ENCODE measurements at regions not wholly inside any gene's neighbourhood (a gene's known extent, or its start where the extent isn't known, plus 50 kb on each side); places are given as distances from the start of the nearest gene placed in this dataset.

GRCh38 chr20:60968853-60969720 is 283.0 kb upstream of the CDH4 start:
- no peak overlapping the region for H2AFZ ChIP-seq (ENCODE audit: low read depth, low read length)
- H3K27me3 ChIP-seq (ENCODE audit: insufficient read depth, low read length): no peaks in the 10 kb centered on the region
- no peaks in the 10 kb centered on the region for H3K36me3 ChIP-seq (ENCODE audit: insufficient read depth, low read length)
- FAIRE-seq (no peak), DNase-seq (ENCODE audit: low read depth) (no peak)
- no peak overlapping the region for H3K4me3 ChIP-seq (ENCODE audit: insufficient read depth, low read depth, low read length)
- no peak overlapping the region for H3K27ac ChIP-seq (ENCODE audit: low read depth, low read length)
- H3K4me2 ChIP-seq (ENCODE audit: low read length): no peak overlapping the region
- H3K79me2 ChIP-seq (ENCODE audit: insufficient read depth, low read length): no peaks in the 10 kb centered on the region
- no peaks in the 10 kb centered on the region for H4K20me1 ChIP-seq (ENCODE audit: insufficient read depth, low read length)
- no peak overlapping the region for H3K9ac ChIP-seq (ENCODE audit: low read length)
- H3K36me3 Mint-ChIP-seq (ENCODE audit: low read depth, unreplicated experiment): no peaks in the 10 kb centered on the region
- H3K9me3 ChIP-seq (ENCODE audit: insufficient read depth, low read depth, low read length): peaks cover 8% of the 10 kb centered on the region
- no peak for TF ChIP-seq CTCF (IDR thresholded peaks at IDR 0.05; ENCODE audit: insufficient read depth, low read depth, low read length)
- TF ChIP-seq EZH2 (IDR thresholded peaks at IDR 0.05; ENCODE audit: insufficient read depth, low read length): no peak
- no peaks in the 10 kb centered on the region for H3K4me1 ChIP-seq (ENCODE audit: insufficient read depth, low read length)
- H3K4me1 Mint-ChIP-seq (ENCODE audit: low read depth, unreplicated experiment): no peaks in the 10 kb centered on the region
- peaks cover 47% of the 10 kb centered on the region for H3K27me3 Mint-ChIP-seq (ENCODE audit: low read depth, unreplicated experiment)
- H3K9me3 Mint-ChIP-seq (ENCODE audit: unreplicated experiment): peaks cover 6% of the 10 kb centered on the region
- H3K27ac Mint-ChIP-seq (ENCODE audit: unreplicated experiment): no peak overlapping the region
- H3K4me3 Mint-ChIP-seq (ENCODE audit: unreplicated experiment): no peak overlapping the region

GRCh38 chr20:60970601-60971000 is 281.5 kb upstream of the CDH4 start:
- H3K4me1 Mint-ChIP-seq (ENCODE audit: low read depth, unreplicated experiment): no peaks in the 10 kb centered on the region
- H3K27me3 ChIP-seq (ENCODE audit: insufficient read depth, low read length): no peaks in the 10 kb centered on the region
- H3K4me1 ChIP-seq (ENCODE audit: insufficient read depth, low read length): no peaks in the 10 kb centered on the region
- TF ChIP-seq EZH2 (IDR thresholded peaks at IDR 0.05; ENCODE audit: insufficient read depth, low read length): no peak
- TF ChIP-seq CTCF (IDR thresholded peaks at IDR 0.05; ENCODE audit: insufficient read depth, low read depth, low read length): no peak
- no peaks in the 10 kb centered on the region for H3K36me3 ChIP-seq (ENCODE audit: insufficient read depth, low read length)
- no peak overlapping the region for H3K4me2 ChIP-seq (ENCODE audit: low read length)
- no peaks in the 10 kb centered on the region for H4K20me1 ChIP-seq (ENCODE audit: insufficient read depth, low read length)
- no peaks in the 10 kb centered on the region for H3K36me3 Mint-ChIP-seq (ENCODE audit: low read depth, unreplicated experiment)
- no peak overlapping the region for H3K4me3 ChIP-seq (ENCODE audit: insufficient read depth, low read depth, low read length)
- H3K9me3 Mint-ChIP-seq (ENCODE audit: unreplicated experiment): peaks cover 6% of the 10 kb centered on the region
- H3K27me3 Mint-ChIP-seq (ENCODE audit: low read depth, unreplicated experiment): peaks cover 41% of the 10 kb centered on the region
- H3K9ac ChIP-seq (ENCODE audit: low read length): no peak overlapping the region
- no peak overlapping the region for H3K27ac ChIP-seq (ENCODE audit: low read depth, low read length)
- no peak overlapping the region for H2AFZ ChIP-seq (ENCODE audit: low read depth, low read length)
- DNase-seq (ENCODE audit: low read depth) (no peak), FAIRE-seq (no peak)
- no peak overlapping the region for H3K4me3 Mint-ChIP-seq (ENCODE audit: unreplicated experiment)
- no peak overlapping the region for H3K27ac Mint-ChIP-seq (ENCODE audit: unreplicated experiment)
- peaks cover 8% of the 10 kb centered on the region for H3K9me3 ChIP-seq (ENCODE audit: insufficient read depth, low read depth, low read length)
- no peaks in the 10 kb centered on the region for H3K79me2 ChIP-seq (ENCODE audit: insufficient read depth, low read length)

- H3K4me3 ChIP-seq (ENCODE audit: insufficient read depth, low read depth, low read length): no peak overlapping the region
- FAIRE-seq: no peak
- H3K27me3 ChIP-seq (ENCODE audit: insufficient read depth, low read length): no peaks in the 10 kb centered on the region
- H3K27me3 Mint-ChIP-seq (ENCODE audit: low read depth, unreplicated experiment): peaks cover 30% of the 10 kb centered on the region
- H3K9me3 Mint-ChIP-seq (ENCODE audit: unreplicated experiment): peaks cover 3% of the 10 kb centered on the region
- no peak overlapping the region for H3K9ac ChIP-seq (ENCODE audit: low read length)
- no peaks in the 10 kb centered on the region for H3K4me1 ChIP-seq (ENCODE audit: insufficient read depth, low read length)
- DNase-seq (ENCODE audit: low read depth): no peak
- no peaks in the 10 kb centered on the region for H3K36me3 ChIP-seq (ENCODE audit: insufficient read depth, low read length)
- H3K36me3 Mint-ChIP-seq (ENCODE audit: low read depth, unreplicated experiment): peaks cover 4% of the 10 kb centered on the region
- no peak overlapping the region for H2AFZ ChIP-seq (ENCODE audit: low read depth, low read length)
- no peak overlapping the region for H3K4me2 ChIP-seq (ENCODE audit: low read length)
- H3K27ac ChIP-seq (ENCODE audit: low read depth, low read length): no peak overlapping the region
- no peaks in the 10 kb centered on the region for H3K4me1 Mint-ChIP-seq (ENCODE audit: low read depth, unreplicated experiment)
- no peaks in the 10 kb centered on the region for H4K20me1 ChIP-seq (ENCODE audit: insufficient read depth, low read length)
- TF ChIP-seq CTCF (IDR thresholded peaks at IDR 0.05; ENCODE audit: insufficient read depth, low read depth, low read length): no peak
- TF ChIP-seq EZH2 (IDR thresholded peaks at IDR 0.05; ENCODE audit: insufficient read depth, low read length): no peak
- H3K27ac Mint-ChIP-seq (ENCODE audit: unreplicated experiment): no peak overlapping the region
- H3K79me2 ChIP-seq (ENCODE audit: insufficient read depth, low read length): no peaks in the 10 kb centered on the region
- H3K9me3 ChIP-seq (ENCODE audit: insufficient read depth, low read depth, low read length): peaks cover 1% of the 10 kb centered on the region
- no peak overlapping the region for H3K4me3 Mint-ChIP-seq (ENCODE audit: unreplicated experiment)
Measured at GRCh38 chr20:60974022-60974421, 278.0 kb upstream of the CDH4 start.

All from astrocyte (in vitro differentiated cells and primary cell).